ENCODE measurements at regions not wholly inside any gene's neighbourhood (a gene's known extent, or its start where the extent isn't known, plus 50 kb on each side); places are given as distances from the start of the nearest gene placed in this dataset.
A peak's percentile ranks its signal among the peaks of the same experiment; 100 is the strongest.
"Not testable (repeated sequence)": the region's sequence is repeated elsewhere in the genome, so short reads cannot be mapped to it uniquely, and the experiment has no call there.

GRCh38 chrX:127782904-127783303 is 269.3 kb downstream of the ACTRT1 start:
- DNase-seq (ENCODE audit: extremely low read depth in 1 of 11, low read depth in 9 of 11, low spot score in 4 of 11), result no peak

- DNase-seq (ENCODE audit: extremely low read depth in 1 of 11, low read depth in 9 of 11, low spot score in 4 of 11), result no peak
These were observed 287.5 kb downstream of the ACTRT1 start for GRCh38 chrX:127764674-127765073.

- no peak for DNase-seq (ENCODE audit: extremely low read depth in 1 of 11, low read depth in 9 of 11, low spot score in 4 of 11)
These were observed 289.5 kb downstream of the ACTRT1 start for GRCh38 chrX:127762663-127763062.

- no peak for DNase-seq (ENCODE audit: extremely low read depth in 1 of 11, low read depth in 9 of 11, low spot score in 4 of 11)
These were observed 319.5 kb downstream of the ACTRT1 start for GRCh38 chrX:127732709-127733108.

- no peak for DNase-seq (ENCODE audit: extremely low read depth in 1 of 11, low read depth in 9 of 11, low spot score in 4 of 11)
These were observed 326.0 kb downstream of the ACTRT1 start for GRCh38 chrX:127726227-127726626.

GRCh38 chrX:127708155-127708554 is 344.0 kb downstream of the ACTRT1 start:
- no peak for DNase-seq (ENCODE audit: extremely low read depth in 1 of 11, low read depth in 9 of 11, low spot score in 4 of 11)

GRCh38 chrX:127702527-127702926 is 349.7 kb downstream of the ACTRT1 start:
- no peak for DNase-seq (ENCODE audit: extremely low read depth in 1 of 11, low read depth in 9 of 11, low spot score in 4 of 11)

GRCh38 chrX:127662942-127663341 is 389.3 kb downstream of the ACTRT1 start:
- not testable (repeated sequence) for DNase-seq (ENCODE audit: extremely low read depth in 1 of 11, low read depth in 9 of 11, low spot score in 4 of 11)

- DNase-seq (ENCODE audit: extremely low read depth in 1 of 11, low read depth in 9 of 11, low spot score in 4 of 11), result no peak
These were observed 403.2 kb downstream of the ACTRT1 start for GRCh38 chrX:127649011-127649410.

- no peak for DNase-seq (ENCODE audit: extremely low read depth in 1 of 11, low read depth in 9 of 11, low spot score in 4 of 11)
These were observed 430.4 kb downstream of the ACTRT1 start for GRCh38 chrX:127621780-127622179.

GRCh38 chrX:127606590-127606989 is 445.6 kb downstream of the ACTRT1 start:
- no peak for DNase-seq (ENCODE audit: extremely low read depth in 1 of 11, low read depth in 9 of 11, low spot score in 4 of 11)

GRCh38 chrX:127596882-127597281 is 455.3 kb downstream of the ACTRT1 start:
- DNase-seq (ENCODE audit: extremely low read depth in 1 of 11, low read depth in 9 of 11, low spot score in 4 of 11), result no peak

- DNase-seq (ENCODE audit: extremely low read depth in 1 of 11, low read depth in 9 of 11, low spot score in 4 of 11), result no peak
These were observed 473.8 kb downstream of the ACTRT1 start for GRCh38 chrX:127578395-127578794.

GRCh38 chrX:127577884-127578283 is 474.3 kb downstream of the ACTRT1 start:
- DNase-seq (ENCODE audit: extremely low read depth in 1 of 11, low read depth in 9 of 11, low spot score in 4 of 11), result no peak

GRCh38 chrX:127574829-127575228 is 477.4 kb downstream of the ACTRT1 start:
- DNase-seq (ENCODE audit: extremely low read depth in 1 of 11, low read depth in 9 of 11, low spot score in 4 of 11), result no peak

GRCh38 chrX:127572471-127572870 is 479.7 kb downstream of the ACTRT1 start:
- DNase-seq (ENCODE audit: extremely low read depth in 1 of 11, low read depth in 9 of 11, low spot score in 4 of 11), result no peak

GRCh38 chrX:127571834-127572233 is 480.4 kb downstream of the ACTRT1 start:
- no peak for DNase-seq (ENCODE audit: extremely low read depth in 1 of 11, low read depth in 9 of 11, low spot score in 4 of 11)

GRCh38 chrX:127570276-127570675 is 481.9 kb downstream of the ACTRT1 start:
- no peak for DNase-seq (ENCODE audit: extremely low read depth in 1 of 11, low read depth in 9 of 11, low spot score in 4 of 11)

- no peak for DNase-seq (ENCODE audit: extremely low read depth in 1 of 11, low read depth in 9 of 11, low spot score in 4 of 11)
These were observed 483.5 kb downstream of the ACTRT1 start for GRCh38 chrX:127568691-127569090.

GRCh38 chrX:127558811-127559210 is 493.4 kb downstream of the ACTRT1 start:
- DNase-seq (ENCODE audit: extremely low read depth in 1 of 11, low read depth in 9 of 11, low spot score in 4 of 11), result peak in 2 of 11 donors; percentile 1

- no peak for DNase-seq (ENCODE audit: extremely low read depth in 1 of 11, low read depth in 9 of 11, low spot score in 4 of 11)
These were observed 499.6 kb downstream of the ACTRT1 start for GRCh38 chrX:127552571-127552970.

GRCh38 chrX:127519323-127519722 is 532.9 kb downstream of the ACTRT1 start:
- no peak for DNase-seq (ENCODE audit: extremely low read depth in 1 of 11, low read depth in 9 of 11, low spot score in 4 of 11)
